ENCODE measurements at regions not wholly inside any gene's neighbourhood (a gene's known extent, or its start where the extent isn't known, plus 50 kb on each side); places are given as distances from the start of the nearest gene placed in this dataset.

DNA sequence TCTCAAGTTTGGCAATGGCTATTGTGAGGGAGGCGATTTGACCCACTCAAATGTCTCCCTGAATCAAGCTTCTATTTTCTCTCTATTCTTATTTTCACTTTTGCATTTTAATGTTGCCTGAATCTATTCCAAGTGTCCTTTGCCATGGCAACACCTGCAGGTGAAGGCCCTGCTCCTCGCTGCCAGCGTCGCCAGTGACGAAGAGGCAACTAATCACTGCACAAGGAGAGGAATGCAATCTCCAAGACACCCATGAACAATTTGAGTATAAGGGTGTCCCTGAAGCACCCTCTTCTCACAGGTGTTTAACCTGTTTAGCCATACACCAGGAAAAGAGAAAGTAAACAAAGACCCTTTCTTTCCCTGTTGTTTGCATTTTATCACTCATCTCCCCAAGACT, 165.6 kb upstream of the VRK2 start:
- no peak for DNase-seq (ENCODE audit: low read depth in 2 of 2)

DNA sequence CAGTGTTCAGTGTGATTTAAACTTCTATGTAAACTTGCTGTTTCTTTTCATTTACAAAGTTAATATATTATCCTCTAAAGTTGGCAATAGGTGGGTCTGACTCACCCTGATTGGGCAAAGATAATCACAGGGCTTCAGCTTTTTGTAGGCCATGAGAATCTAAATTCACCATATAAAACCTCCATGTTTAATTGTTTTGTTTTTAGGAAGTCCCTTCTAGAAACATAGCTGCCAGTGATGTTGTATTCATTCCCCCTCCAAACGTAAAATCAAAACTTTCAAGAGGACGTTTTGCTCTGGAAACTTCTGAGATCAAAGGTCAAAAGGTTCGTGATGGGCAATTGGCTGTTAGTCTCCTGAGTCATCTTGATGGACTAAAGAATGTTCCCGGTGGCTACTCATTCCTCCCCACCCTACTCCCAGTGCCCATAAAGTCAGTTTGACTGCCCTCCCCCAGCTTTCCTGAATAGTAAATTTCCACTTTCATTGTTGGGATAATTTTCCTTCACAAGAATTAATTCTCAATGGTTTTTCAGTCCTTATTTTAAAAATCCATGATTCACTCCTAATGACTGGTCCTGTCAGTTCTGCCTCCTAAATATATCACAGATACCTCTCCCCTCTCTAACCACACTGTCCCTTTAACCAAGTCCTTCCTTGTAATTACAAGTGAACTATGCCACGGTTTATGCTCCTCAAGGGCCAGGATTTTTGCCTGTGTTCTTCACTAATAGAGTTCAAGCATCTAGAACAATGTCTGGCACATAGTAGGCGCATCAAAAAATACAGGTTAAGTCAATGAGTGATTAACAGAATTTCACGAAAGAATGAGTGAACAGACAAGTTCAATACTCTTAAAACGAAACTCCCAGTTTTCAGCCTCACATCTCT, 164.4 kb upstream of the VRK2 start:
- no peak for DNase-seq (ENCODE audit: low read depth in 2 of 2)

DNA sequence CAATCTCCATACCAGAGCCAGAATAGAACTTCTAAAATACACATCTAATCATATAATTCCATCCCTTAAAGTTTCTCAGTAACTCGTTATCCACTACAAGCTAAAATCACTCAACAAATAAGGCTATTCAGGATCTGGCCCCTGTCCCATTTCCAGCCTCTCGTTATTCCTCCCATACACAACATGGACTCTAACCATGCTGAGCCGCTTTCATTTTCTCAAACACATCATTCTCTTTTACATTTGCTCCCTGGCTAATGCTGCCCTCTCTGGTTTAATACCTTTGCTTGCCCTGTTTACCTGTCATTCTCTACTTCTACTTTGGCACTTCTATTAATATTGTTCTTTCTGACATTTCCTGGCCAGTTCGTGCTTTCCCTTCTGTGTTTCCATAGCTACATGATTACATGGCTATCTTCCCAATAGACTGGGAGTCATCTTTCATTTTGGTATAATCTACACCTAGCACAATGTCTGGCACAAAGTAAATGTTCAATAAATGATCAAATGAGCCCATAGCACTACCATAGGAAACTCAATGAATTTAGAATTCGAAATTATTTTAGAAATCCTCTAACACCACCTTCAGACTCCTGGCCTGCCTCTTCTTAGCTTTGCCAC, 163.6 kb upstream of the VRK2 start:
- no peak for DNase-seq (ENCODE audit: low read depth in 2 of 2)

DNA sequence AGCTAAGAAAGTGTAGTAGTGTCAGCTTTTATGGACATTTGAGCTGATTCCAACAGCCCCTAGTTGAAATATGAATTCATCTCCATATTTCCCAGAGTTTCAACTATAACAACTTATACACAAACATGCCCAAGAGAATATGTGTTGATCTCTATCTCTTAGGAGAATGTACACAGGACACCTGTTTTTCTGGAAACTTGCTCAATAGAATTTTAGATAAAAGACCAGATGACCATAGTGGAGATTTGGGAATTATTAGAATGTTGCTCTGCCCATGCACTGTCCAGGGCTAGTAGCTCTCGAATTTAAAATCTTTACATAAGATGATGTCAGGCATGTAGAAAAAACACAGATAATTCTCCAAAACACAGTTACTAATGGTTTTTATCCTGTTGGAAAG, 162.3 kb upstream of the VRK2 start:
- no peak for DNase-seq (ENCODE audit: low read depth in 2 of 2)

DNA sequence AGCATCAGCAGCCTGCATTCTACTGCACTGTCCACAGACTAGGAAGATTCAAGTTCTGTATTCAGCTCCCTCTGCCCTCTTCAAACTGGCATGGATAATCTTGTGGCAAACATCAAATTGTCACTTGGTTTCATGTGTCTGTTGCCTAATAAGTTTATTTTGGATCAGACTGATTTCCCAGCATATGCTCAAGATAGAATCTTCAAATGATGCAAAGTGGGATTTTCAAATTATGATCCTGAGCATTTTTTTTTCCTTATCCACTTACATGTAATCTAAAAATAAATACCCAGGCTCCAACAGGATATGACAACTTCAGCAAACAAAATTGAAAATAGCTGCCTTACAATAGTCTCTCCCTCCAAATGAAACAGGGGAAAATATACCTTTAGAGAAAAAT, 160.9 kb upstream of the VRK2 start:
- no peak for DNase-seq (ENCODE audit: low read depth in 2 of 2)

DNA sequence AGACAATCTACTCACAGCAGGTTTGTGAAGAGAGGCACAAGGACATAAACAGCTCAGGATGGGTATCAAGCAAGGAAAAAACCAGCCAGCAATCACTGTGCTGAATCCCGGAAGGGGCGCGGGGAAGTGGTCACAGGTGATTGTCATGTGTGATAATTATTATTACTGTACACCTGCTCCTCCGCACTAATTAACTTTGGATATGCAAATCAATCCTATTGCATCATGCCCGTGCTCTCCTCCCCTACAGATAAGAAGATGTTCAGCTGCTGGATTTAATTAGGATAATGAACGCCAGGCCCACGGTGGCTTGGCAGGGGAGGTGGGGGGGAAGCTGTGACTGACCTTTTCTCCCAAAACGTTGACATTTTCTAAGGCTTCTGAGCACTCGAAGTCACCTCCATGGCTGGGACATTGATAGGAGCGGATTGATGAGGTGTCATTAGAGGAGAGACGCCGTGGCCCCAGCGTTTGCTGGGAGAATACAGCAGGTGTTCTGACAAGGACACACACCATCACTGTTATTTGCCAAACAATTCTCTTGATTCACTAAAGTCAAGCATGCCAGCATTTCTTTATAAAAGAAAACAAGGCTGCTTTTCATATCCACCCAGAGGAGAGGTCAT, 160.3 kb upstream of the VRK2 start:
- no peak for DNase-seq (ENCODE audit: low read depth in 2 of 2)

DNA sequence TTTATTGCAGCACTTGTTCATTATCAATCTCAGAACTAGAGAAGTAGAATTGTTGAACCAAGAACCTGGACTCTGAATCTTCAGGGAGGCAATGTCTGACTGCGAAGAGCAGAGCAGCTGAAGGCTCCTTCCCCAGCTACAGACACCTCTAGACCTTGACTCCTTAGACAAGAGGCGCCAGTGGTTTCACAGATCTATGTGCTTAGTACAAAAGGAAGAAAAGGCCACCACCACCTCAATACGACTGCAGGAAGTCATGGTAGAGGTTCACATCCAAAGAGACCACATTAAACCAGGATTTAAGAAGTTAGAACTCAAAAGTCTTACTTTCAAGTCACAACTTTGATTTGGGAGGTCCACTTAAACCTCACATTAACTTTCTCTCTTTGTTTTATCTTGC, 158.1 kb upstream of the VRK2 start:
- no peak for DNase-seq (ENCODE audit: low read depth in 2 of 2)

DNA sequence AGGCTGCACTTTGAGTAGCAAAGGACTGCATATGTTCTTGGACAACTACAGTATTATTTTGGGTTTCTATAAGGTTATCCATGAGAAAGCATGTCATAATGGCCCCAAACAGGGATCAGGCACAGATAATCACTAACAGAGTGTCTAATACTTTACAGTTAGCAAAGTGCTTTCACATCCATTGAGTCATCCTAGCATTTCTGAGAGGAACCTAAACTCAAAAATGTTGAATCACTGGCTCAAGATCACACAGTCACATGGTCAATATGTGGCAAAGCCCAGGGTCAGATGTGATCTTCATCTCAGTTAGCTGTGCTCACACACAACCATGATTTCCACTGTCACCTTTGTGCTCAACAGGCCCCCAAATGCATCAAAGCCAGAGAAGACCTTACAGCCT, 156.1 kb upstream of the VRK2 start:
- DNase-seq (ENCODE audit: low read depth in 2 of 2): no peak

DNA sequence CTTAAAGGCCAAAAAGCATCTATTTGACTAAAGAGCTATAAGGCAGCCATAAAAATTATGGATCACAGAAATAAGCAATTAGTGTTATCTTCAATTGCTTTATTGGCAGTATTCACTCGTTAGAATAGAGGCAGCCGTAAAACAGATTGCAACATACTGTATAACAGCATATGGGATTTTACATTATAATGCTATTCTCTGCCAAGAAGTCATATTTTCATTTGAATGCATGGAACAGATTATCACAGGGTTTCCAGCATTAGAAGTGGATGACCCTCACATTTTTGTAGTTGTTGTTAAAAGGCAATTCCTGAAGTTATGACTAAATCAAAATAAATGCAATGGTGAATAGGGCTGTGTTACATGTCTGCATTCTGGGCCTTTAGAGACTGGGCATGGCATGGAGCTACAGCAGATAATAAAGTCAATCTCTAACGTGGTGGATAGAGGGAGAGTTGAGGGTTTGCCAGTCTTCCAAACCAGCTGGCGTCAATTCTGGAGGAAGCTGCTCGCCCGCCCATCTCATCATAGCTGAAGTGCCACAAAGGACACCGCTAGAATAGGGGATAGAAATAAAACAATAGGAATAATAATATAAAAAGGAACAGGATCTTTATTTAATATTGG, 155.4 kb upstream of the VRK2 start:
- DNase-seq (ENCODE audit: low read depth in 2 of 2): no peak

DNA sequence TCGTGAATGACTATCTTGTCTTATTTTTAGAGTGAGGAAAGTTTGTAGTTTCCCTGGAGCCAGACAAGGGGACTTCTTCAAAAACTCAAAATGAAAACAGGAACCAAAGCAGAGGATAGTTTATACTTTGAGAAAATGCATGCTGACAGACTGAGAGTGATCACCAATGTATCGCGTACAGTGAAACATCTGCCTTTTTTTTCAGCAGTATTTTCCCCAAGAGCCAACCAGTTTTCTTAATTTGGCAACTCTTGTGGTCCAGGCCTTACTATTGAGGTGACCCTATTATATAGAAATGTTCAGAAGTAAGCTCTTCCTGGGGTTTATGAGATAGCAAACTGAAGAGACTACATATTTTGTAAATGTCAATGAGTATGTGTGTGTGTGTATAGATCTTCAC, 153.7 kb upstream of the VRK2 start:
- DNase-seq (ENCODE audit: low read depth in 2 of 2): no peak

DNA sequence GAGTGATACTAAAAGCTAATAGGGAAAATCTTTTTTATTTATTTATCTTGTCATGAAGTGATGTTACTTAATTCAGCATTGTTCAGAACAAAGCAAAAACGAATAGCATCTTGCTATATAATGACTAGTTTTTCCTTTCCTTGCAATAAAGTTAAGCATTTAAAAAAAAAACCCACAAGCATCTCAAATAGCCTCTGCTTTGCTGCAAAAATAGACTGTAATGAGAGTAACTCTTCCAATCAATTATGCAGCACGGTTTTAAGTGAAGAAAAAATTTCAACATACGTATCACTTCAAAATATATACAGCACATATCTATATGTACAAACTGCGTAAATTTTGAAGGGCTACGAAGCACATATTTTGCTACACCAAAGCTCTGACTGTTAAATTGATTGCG, 153.3 kb upstream of the VRK2 start:
- no peak for DNase-seq (ENCODE audit: low read depth in 2 of 2)

DNA sequence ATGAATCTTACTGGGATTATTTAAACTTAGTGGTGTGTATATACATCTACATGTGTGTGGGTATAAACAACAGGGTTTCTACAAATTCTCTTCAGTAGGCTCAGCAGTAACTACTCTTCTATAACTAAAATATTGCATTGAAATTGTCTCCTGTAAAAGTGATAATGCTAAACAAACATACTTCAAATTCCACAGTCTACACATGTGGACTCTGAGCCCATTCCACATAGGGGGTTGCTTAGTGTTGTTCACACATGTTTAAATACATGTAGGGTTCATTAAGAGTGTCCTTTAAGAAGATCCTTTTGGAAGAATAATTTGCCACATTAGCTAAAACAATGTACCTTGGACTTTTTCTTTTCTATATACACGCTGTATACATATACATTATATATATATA, 152.8 kb upstream of the VRK2 start:
- DNase-seq (ENCODE audit: low read depth in 2 of 2): no peak

DNA sequence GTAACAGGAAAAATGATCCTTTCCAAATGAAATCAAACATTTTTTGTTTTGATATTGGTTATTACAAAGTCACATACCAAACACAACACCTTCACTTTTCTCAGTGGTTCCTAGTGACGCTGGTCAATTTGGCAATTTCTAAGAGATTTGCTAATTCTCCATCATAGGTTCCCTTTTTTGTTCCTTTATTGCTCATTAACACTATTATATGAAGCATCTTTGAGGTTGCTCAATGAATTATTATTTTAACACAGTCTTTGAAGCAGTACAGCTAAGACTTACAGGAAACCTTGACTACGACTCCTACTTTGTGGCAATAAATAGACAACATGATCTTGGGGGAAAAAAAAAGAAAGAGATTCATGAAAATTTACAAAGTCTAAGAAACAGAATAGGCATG, 152.2 kb upstream of the VRK2 start:
- DNase-seq (ENCODE audit: low read depth in 2 of 2): no peak

DNA sequence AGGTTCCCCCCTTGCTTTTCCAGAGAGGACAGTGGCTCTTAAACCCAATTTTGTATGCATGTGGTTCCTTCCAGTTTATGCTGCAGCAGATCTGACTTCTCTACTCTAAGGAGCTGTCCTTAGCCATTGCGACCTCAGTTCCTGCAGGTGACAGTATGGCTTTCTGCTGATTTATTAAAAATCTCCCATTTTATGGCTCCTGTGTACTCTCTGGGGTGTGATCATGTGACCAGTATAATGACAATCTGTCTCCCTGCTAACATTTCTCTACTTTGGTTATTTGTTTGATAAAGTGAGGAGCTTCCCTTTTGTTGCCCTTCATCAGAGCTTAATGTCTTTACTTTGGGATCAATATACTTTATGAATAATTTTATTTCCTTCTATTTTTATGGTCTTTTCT, 148.7 kb upstream of the VRK2 start:
- no peak for DNase-seq (ENCODE audit: low read depth in 2 of 2)

DNA sequence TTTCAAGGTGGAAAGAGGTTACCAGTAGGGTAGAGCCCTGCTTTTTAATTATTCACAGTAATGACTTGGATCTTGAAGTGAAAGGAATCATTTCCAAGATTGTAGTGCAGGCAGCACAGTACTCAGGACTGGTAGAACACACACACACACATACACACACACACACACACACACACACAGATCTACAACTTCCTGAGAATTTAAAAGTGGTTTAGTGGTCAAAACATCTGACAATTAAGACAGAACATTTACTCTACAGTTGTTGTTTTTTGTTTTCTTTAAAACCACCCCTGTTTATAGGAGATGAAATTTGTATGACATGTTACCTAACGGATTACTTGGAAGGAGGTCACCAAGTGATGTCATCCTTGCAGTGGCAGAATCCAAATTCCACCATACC, 146.7 kb upstream of the VRK2 start:
- no peak for DNase-seq (ENCODE audit: low read depth in 2 of 2)

DNA sequence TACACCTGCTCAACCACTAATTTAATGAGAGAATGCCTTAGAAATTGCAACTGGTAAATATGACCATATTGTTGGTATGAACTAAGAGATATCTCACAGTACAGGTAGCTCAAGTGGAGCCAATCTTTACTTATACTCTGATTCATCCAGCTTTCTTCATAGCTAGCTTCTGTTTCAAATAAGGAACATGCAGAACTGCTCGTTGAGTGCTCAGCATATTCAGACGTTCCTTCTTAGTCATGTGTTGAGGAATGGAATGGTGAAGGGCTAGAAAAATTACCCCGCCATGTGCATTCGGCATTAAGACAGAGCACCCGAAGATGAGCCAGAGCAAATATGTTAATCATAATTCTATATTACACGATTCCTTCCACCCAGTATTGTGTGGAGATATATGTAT, 144.0 kb upstream of the VRK2 start:
- DNase-seq (ENCODE audit: low read depth in 2 of 2): no peak

DNA sequence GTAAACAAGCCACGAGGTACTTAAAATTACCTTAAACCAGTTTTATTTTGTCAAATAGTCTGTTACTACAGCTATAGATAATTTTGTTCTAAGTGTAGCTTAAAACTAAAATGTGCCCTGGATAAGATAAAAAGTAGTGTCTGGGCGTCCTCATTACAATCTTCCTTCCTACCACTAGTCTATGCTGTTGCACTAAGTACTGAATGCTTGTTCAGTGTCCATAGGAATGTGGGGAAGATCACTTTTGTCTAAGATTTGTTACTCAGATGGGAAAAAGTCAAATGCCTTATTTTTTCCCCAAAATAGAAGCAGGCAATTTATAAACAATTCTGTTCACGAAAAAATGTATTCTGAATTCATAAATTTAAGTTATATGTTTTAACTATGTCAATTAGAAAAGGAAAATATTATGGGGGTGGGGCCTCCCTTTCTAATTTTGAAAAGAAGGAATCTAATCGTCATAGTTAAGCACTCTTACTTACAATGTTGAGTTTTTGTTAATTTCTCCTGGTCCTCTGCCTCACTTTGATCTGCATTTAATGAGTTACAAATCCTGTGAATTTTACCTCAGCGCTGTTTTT, 140.4 kb upstream of the VRK2 start:
- DNase-seq (ENCODE audit: low read depth in 2 of 2): no peak

DNA sequence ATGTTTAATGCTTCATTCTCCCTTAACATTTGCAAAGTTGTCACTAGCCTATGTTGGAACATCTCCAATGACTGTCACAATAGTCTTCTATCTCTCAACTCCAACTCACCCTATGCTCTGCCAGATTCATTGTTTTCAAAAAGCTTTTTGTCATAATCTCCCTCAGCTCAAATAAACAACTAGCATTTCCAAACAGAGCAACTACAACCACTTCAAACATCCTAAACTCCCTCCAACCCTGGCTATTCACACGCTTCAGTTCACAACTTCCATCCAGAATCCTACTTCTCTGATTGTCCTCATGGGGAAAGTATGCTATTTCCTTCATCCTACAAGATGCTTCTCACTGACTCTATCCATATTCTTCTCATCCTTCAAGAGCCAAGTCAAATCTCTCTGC, 139.2 kb upstream of the VRK2 start:
- no peak for DNase-seq (ENCODE audit: low read depth in 2 of 2)

DNA sequence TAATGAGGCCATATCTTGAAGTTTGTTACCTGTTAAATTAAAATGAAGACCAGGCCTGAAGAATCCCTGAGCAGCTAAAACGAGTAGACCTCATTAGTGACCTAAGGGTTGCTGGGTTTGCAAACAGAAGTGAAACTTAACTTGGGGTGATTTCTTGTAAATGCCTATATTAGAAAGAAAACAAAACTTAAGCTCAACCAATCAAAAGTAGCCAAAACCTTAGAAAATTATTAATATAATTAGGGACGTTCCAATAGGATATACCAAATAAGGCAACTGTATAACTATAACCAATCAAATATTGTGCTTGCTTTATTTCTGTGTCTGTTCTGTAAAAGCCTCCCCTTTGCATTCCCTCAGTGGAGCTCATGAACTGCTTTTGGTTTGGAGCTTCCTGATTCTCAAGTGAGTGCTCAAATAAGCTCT, 137.9 kb upstream of the VRK2 start:
- DNase-seq (ENCODE audit: low read depth in 2 of 2): no peak

DNA sequence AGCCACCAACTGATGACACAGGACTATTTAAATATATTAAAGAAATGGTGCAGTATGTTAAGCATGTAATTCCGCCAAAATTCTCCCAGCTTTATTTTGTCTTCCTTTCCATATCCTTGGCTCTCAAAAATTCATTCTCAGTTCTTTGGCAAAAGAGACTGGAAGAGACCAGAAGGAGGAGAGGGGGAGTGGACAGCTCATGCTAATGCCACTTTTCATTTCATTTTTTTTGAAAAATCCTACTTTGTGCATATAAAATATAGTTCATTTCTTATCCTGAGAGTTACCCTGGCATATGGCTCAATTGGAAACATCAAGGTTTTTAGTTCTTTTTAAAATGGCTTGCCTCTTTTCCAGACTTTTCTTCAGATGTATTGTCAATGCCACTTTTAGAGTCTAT, 128.5 kb upstream of the VRK2 start:
- no peak for DNase-seq (ENCODE audit: low read depth in 2 of 2)

DNA sequence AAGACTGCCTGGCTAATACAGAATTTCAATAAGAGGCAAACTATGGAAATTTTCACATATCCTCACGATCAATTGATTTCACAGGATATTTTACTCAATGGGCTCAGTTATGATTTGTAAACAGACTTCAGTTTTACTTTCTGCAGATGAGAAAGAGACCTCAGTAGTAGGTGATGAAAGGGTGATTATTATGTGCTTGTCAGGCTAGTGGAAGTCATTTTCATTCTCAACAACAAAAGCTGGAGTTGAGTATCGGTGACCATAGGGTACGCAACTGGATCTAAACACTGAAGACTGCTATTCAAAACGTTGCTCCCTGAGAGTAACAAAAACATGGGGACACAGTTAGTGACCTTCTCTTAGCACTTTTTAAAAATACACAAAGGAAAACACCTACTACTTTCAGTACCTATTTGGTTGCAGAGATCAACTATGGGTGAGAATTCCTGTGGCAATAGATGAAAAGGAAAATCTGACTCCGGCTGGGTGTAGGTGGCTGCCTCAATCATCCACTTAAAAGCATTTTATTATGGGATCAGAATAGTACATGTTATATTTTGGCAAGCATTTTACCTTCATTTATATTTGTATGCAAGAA, 126.2 kb upstream of the VRK2 start:
- no peak for DNase-seq (ENCODE audit: low read depth in 2 of 2)

DNA sequence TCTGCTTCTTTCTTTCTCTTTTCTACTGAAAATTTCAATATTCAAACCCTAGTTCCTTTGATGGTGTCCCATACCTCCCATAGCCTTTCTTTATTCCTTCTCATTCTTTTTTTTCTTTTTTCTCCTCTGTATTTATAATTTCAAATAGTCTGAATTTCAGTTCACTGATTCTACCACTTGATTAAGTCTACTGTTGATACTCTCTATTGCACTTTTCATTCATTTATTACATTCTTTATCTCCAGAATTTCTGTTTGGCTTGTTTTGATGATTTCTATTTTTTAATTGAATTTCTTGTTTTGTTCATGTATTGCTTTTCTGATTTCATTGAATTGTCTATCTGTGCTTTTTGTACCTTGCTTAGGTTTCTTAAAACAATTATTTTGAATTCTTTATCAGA, 111.9 kb upstream of the VRK2 start:
- no peak for DNase-seq (ENCODE audit: low read depth in 2 of 2)
